RWPE2 (cell line): ENCODE measurements at regions not wholly inside any gene's neighbourhood (a gene's known extent, or its start where the extent isn't known, plus 50 kb on each side); places are given as distances from the start of the nearest gene placed in this dataset.

Source experiments
- ATAC-seq: fragments of 200-7000 bp; cut with Tn5 transposase; 3 replicates; pipeline ENCODE4 v1.9.1; 2021; ENCODE audit warnings: low read depth
- DNase-seq: peaks from one replicate; pipeline ENCODE4 v3.0.0-alpha.2; 2020; ENCODE audit warnings: low spot score
- H3K27ac ChIP-seq: fragments of 450-650 bp; 2 replicates; pipeline ENCODE4 v1.5.1; 2017; ENCODE audit warnings: mild to moderate bottlenecking; ENCODE audit not compliant: poor library complexity, severe bottlenecking
- H3K27me3 ChIP-seq: fragments of 250-450 bp; sonication (Bioruptor Pico); 2 replicates; pipeline ENCODE4 v1.5.1; 2021; ENCODE audit warnings: mild to moderate bottlenecking, moderate library complexity; ENCODE audit not compliant: insufficient read depth, poor library complexity, severe bottlenecking
- H3K36me3 ChIP-seq: fragments of 250-450 bp; sonication (Bioruptor Pico); 2 replicates; pipeline ENCODE4 v1.5.1; 2020; ENCODE audit warnings: low read depth, mild to moderate bottlenecking, moderate library complexity
- H3K4me1 ChIP-seq: fragments of 250-450 bp; sonication (Bioruptor Pico); 2 replicates; pipeline ENCODE4 v1.5.1; 2021; ENCODE audit warnings: mild to moderate bottlenecking, moderate library complexity; ENCODE audit not compliant: insufficient read depth, poor library complexity, severe bottlenecking
- H3K4me3 ChIP-seq: fragments of 250-450 bp; sonication (Bioruptor Pico); 2 replicates; pipeline ENCODE4 v1.5.1; 2021; ENCODE audit warnings: mild to moderate bottlenecking, moderate library complexity; ENCODE audit not compliant: severe bottlenecking
- H3K9me3 ChIP-seq: fragments of 250-450 bp; sonication (Bioruptor Pico); 2 replicates; pipeline ENCODE4 v1.5.1; 2021; ENCODE audit warnings: mild to moderate bottlenecking, moderate library complexity; ENCODE audit not compliant: severe bottlenecking
- CTCF ChIP-seq: fragments of 450-650 bp; IDR thresholded peaks from one replicate; pipeline ENCODE4 v1.5.1; 2017; ENCODE audit warnings: mild to moderate bottlenecking, moderate library complexity; ENCODE audit not compliant: poor library complexity, severe bottlenecking

GRCh38 chr3:168218600-168218999 lies 122.9 kb upstream of the GOLIM4 start:
- Histone ChIP-seq H3K36me3 (no peaks in the 10 kb centered on the region), H3K27me3 (peaks cover 3% of the 10 kb centered on the region), H3K4me1 (no peaks in the 10 kb centered on the region), H3K4me3 (no peak overlapping the region), H3K9me3 (no peaks in the 10 kb centered on the region), H3K27ac (no peak overlapping the region)
- DNase-seq: no peak
- ATAC-seq: no peak
- no peak for TF ChIP-seq CTCF

DNA sequence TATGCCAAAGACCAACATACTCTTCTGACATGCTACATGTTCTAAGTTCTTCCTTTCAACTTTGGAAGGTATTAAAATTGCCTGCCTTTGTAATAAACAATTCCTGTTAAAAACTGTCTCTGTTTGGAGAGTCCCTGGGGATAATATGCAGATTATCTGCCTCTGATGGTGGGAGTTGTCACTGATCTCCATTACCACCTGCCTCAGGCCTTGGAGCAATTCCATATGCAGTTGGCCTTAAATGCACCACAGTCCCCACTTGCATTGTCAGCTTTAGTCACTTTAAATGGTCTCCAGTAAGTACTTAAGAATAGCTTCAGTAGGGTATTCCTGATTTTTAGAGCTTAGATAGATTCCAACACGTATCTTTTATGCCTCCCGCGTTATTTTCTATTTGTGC lies 121.1 kb upstream of the GOLIM4 start:
- no peak for DNase-seq
- TF ChIP-seq CTCF: no peak

GRCh38 chr3:168213920-168214319 lies 118.2 kb upstream of the GOLIM4 start:
- 0 out of 3 replicates have a peak, but pooled peaks have one; percentile 12 for ATAC-seq
- no peaks in the 10 kb centered on the region for H3K36me3 ChIP-seq
- no peak for DNase-seq

More for the DNA sequence above, 121.1 kb upstream of the GOLIM4 start:
- Histone ChIP-seq H3K9me3 (no peaks in the 10 kb centered on the region), H3K4me3 (no peak overlapping the region), H3K27me3 (peaks cover 3% of the 10 kb centered on the region), H3K36me3 (no peaks in the 10 kb centered on the region), H3K4me1 (no peaks in the 10 kb centered on the region), H3K27ac (no peak overlapping the region)
- no peak for ATAC-seq

DNA sequence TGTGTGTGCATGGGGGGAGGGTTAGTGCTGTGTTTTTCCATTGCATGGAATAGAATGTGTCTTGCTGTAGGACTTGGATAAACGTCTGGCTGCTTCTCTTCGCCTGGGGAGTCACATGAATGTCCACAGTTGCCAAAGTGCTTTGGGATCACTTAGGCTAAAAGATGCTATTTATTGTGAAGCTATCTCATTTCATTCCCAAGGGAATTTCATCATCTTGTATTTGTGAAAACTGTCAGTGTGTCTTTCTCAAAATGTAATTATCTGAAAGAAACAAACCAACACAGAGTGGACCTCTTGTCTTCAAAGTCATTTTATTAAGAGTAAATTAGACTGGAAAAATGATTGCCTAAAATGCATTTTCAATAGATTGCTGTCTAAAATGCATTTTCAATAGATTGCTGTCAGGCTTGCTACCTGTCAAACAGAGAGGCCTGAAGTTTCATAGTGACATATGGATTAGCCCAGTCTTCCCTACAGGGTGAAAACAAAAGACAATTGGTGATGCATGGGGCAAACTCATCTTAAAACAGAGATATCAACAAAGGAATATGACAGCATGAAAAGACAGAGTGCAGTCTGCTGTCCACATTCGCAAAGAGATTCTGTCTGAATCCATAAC lies 117.1 kb upstream of the GOLIM4 start:
- Histone ChIP-seq H3K27me3 (no peaks in the 10 kb centered on the region), H3K9me3 (no peaks in the 10 kb centered on the region), H3K27ac (no peak overlapping the region), H3K36me3 (no peaks in the 10 kb centered on the region), H3K4me1 (no peaks in the 10 kb centered on the region), H3K4me3 (no peak overlapping the region)
- ATAC-seq (no peak), DNase-seq (no peak)
- TF ChIP-seq CTCF: no peak

More at GRCh38 chr3:168213920-168214319, 118.2 kb upstream of the GOLIM4 start:
- no peak for TF ChIP-seq CTCF
- H3K27ac ChIP-seq: no peak overlapping the region
- no peaks in the 10 kb centered on the region for H3K9me3 ChIP-seq
- no peaks in the 10 kb centered on the region for H3K27me3 ChIP-seq
- no peaks in the 10 kb centered on the region for H3K4me1 ChIP-seq
- no peak overlapping the region for H3K4me3 ChIP-seq

GRCh38 chr3:168205451-168205850 lies 109.7 kb upstream of the GOLIM4 start:
- no peak for DNase-seq
- no peak overlapping the region for H3K4me3 ChIP-seq
- H3K36me3 ChIP-seq: no peaks in the 10 kb centered on the region
- no peaks in the 10 kb centered on the region for H3K4me1 ChIP-seq
- ATAC-seq: no peak
- H3K27ac ChIP-seq: no peak overlapping the region
- H3K27me3 ChIP-seq: no peaks in the 10 kb centered on the region
- H3K9me3 ChIP-seq: no peaks in the 10 kb centered on the region
- no peak for TF ChIP-seq CTCF
